ENCODE measurements at regions not wholly inside any gene's neighbourhood (a gene's known extent, or its start where the extent isn't known, plus 50 kb on each side); places are given as distances from the start of the nearest gene placed in this dataset.

DNA sequence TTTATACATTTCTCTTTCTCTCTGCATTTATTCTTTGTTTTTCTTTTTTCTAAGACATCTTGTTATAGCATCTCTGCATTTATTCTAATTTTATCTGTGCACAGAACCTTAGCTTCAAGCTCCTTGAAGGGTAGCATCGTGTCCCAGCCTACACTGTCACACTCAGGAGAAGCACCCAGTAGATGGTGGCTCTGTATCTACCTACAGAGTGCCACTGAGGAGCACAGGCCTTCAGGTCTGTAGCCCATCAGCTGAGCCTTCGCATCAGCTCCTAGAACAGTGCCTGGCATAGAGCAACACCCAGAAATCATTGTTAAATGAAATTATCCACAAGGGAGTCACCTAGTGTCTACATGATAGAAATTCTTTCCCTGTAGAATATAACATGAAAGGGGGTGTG is 203.0 kb upstream of the KLF14 start:
- H3K27ac ChIP-seq (ENCODE audit: insufficient read depth, low read length), result peak overlapping the region; percentile 10

DNA sequence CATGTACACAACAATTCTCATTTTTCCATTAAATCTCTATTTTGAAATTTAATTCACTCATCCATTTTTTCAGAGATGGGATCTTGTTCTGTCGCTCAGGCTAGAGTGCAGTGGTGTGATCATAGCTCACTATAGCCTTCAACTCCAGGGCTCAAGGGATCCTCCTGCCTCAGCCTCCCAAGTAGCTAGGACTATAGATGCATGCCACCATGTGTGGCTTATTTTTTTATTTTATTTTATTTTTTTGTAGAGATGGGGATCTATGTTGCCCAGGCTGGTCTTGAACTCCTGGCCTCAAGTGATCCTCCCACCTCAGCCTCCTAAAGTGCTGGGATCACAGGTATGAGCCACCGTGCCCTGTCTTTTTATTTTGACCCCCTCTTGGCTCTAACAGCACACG is 203.8 kb upstream of the KLF14 start:
- Histone ChIP-seq H4K20me1 (ENCODE audit: control insufficient read depth, extremely low read depth, insufficient read depth, low read length) (no peaks in the 10 kb centered on the region), H3K4me3 (replicated peaks in 1 of 4; ENCODE audit: control extremely low read depth in 1 of 4, insufficient read depth in 1 of 4, low read depth in 3 of 4, low read length in 4 of 4) (peak overlapping the region in 1 of 4 experiments; percentile 72), H3K27ac (ENCODE audit: insufficient read depth, low read length) (peak overlapping the region; percentile 91), H3K79me2 (ENCODE audit: control insufficient read depth, insufficient read depth, low read length) (peaks cover 100% of the 10 kb centered on the region), H3K4me1 (ENCODE audit: control insufficient read depth, extremely low read depth, insufficient read depth, low read length) (peaks cover 13% of the 10 kb centered on the region), H3K36me3 (ENCODE audit: control insufficient read depth, insufficient read depth, low read length) (peaks cover 3% of the 10 kb centered on the region), H3K9me3 (ENCODE audit: control insufficient read depth, insufficient read depth, low read depth, low read length) (no peaks in the 10 kb centered on the region), H3K27me3 (ENCODE audit: control insufficient read depth, insufficient read depth, low read length) (no peaks in the 10 kb centered on the region), H3K4me2 (ENCODE audit: extremely low read depth, insufficient read depth, low read length) (peak overlapping the region; percentile 61), H3K9ac (ENCODE audit: insufficient read depth, low read length) (no peak overlapping the region), H2AFZ (ENCODE audit: low read length) (no peak overlapping the region)
- DNase-seq (ENCODE audit: low read depth in 2 of 2), result no peak
- no peak for TF ChIP-seq EZH2 (IDR thresholded peaks at IDR 0.05; ENCODE audit: low read length, missing control alignments)
- TF ChIP-seq, protein P1, sequence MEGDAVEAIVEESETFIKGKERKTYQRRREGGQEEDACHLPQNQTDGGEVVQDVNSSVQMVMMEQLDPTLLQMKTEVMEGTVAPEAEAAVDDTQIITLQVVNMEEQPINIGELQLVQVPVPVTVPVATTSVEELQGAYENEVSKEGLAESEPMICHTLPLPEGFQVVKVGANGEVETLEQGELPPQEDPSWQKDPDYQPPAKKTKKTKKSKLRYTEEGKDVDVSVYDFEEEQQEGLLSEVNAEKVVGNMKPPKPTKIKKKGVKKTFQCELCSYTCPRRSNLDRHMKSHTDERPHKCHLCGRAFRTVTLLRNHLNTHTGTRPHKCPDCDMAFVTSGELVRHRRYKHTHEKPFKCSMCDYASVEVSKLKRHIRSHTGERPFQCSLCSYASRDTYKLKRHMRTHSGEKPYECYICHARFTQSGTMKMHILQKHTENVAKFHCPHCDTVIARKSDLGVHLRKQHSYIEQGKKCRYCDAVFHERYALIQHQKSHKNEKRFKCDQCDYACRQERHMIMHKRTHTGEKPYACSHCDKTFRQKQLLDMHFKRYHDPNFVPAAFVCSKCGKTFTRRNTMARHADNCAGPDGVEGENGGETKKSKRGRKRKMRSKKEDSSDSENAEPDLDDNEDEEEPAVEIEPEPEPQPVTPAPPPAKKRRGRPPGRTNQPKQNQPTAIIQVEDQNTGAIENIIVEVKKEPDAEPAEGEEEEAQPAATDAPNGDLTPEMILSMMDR (conservative IDR thresholded peaks at IDR 0.05 in 1 of 2, IDR thresholded peaks at IDR 0.05 in 1 of 2; ENCODE audit: low read depth in 1 of 2, low read length in 2 of 2), result no peak

More for the DNA sequence above, 203.0 kb upstream of the KLF14 start:
- Histone ChIP-seq H3K9me3 (ENCODE audit: control insufficient read depth, insufficient read depth, low read depth, low read length) (no peaks in the 10 kb centered on the region), H2AFZ (ENCODE audit: low read length) (no peak overlapping the region), H3K27me3 (ENCODE audit: control insufficient read depth, insufficient read depth, low read length) (no peaks in the 10 kb centered on the region), H3K36me3 (ENCODE audit: control insufficient read depth, insufficient read depth, low read length) (peaks cover 3% of the 10 kb centered on the region), H3K4me3 (replicated peaks in 1 of 4; ENCODE audit: control extremely low read depth in 1 of 4, insufficient read depth in 1 of 4, low read depth in 3 of 4, low read length in 4 of 4) (no peak overlapping the region), H3K4me1 (ENCODE audit: control insufficient read depth, extremely low read depth, insufficient read depth, low read length) (peaks cover 9% of the 10 kb centered on the region), H3K9ac (ENCODE audit: insufficient read depth, low read length) (no peak overlapping the region), H3K4me2 (ENCODE audit: extremely low read depth, insufficient read depth, low read length) (no peak overlapping the region), H4K20me1 (ENCODE audit: control insufficient read depth, extremely low read depth, insufficient read depth, low read length) (no peaks in the 10 kb centered on the region), H3K79me2 (ENCODE audit: control insufficient read depth, insufficient read depth, low read length) (peaks cover 100% of the 10 kb centered on the region)
- no peak for TF ChIP-seq EZH2 (IDR thresholded peaks at IDR 0.05; ENCODE audit: low read length, missing control alignments)
- TF ChIP-seq, protein P1 (conservative IDR thresholded peaks at IDR 0.05 in 1 of 2, IDR thresholded peaks at IDR 0.05 in 1 of 2; ENCODE audit: low read depth in 1 of 2, low read length in 2 of 2), result no peak
- DNase-seq (ENCODE audit: low read depth in 2 of 2), result no peak

DNA sequence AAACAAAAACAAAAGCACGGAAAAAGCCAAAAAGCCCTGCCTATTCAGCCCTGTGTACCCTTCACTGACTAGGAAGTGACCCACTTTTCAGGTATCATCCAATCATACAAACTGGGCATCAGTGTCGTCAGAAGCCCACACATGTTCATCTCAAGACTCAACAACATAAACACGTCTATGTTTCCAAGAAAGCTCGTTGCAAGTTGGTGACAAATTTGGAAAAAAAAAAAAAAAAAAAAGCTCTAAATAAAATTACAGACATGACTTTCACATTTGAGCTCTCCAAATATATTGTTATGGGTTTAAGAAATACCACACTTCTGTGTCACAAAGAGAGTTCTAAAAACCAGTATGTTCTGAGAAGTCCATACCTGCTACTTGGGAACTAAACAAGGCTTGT is 204.7 kb upstream of the KLF14 start:
- Histone ChIP-seq H3K9ac (ENCODE audit: insufficient read depth, low read length) (no peak overlapping the region), H3K79me2 (ENCODE audit: control insufficient read depth, insufficient read depth, low read length) (peaks cover 99% of the 10 kb centered on the region), H3K27ac (ENCODE audit: insufficient read depth, low read length) (peak overlapping the region; percentile 91), H3K27me3 (ENCODE audit: control insufficient read depth, insufficient read depth, low read length) (no peaks in the 10 kb centered on the region), H3K4me3 (replicated peaks in 1 of 4; ENCODE audit: control extremely low read depth in 1 of 4, insufficient read depth in 1 of 4, low read depth in 3 of 4, low read length in 4 of 4) (peak overlapping the region; percentile 10 to 86 (median 68)), H4K20me1 (ENCODE audit: control insufficient read depth, extremely low read depth, insufficient read depth, low read length) (no peaks in the 10 kb centered on the region), H3K4me2 (ENCODE audit: extremely low read depth, insufficient read depth, low read length) (peak overlapping the region; percentile 61), H3K4me1 (ENCODE audit: control insufficient read depth, extremely low read depth, insufficient read depth, low read length) (peaks cover 14% of the 10 kb centered on the region), H3K36me3 (ENCODE audit: control insufficient read depth, insufficient read depth, low read length) (peaks cover 3% of the 10 kb centered on the region), H3K9me3 (ENCODE audit: control insufficient read depth, insufficient read depth, low read depth, low read length) (no peaks in the 10 kb centered on the region), H2AFZ (ENCODE audit: low read length) (no peak overlapping the region)
- TF ChIP-seq, protein P1 (conservative IDR thresholded peaks at IDR 0.05 in 1 of 2, IDR thresholded peaks at IDR 0.05 in 1 of 2; ENCODE audit: low read depth in 1 of 2, low read length in 2 of 2), result no peak
- TF ChIP-seq EZH2 (IDR thresholded peaks at IDR 0.05; ENCODE audit: low read length, missing control alignments), result no peak
- DNase-seq (ENCODE audit: low read depth in 2 of 2), result peak; percentile 51 to 61
